ENCODE measurements at regions not wholly inside any gene's neighbourhood (a gene's known extent, or its start where the extent isn't known, plus 50 kb on each side); places are given as distances from the start of the nearest gene placed in this dataset.

- DNase-seq, result no peak
- H3K27ac ChIP-seq, result no peak overlapping the region
- H3K4me3 ChIP-seq, result no peak overlapping the region
- H3K9me3 ChIP-seq, result no peaks in the 10 kb centered on the region
- H3K27me3 ChIP-seq, result no peaks in the 10 kb centered on the region
- TF ChIP-seq CTCF (IDR thresholded peaks at IDR 0.05), result no peak
- intact Hi-C loops (cut with DNase I; ENCODE audit: low total_unique reads), result no loop called here
- H3K36me3 ChIP-seq, result no peaks in the 10 kb centered on the region
- H3K4me1 ChIP-seq, result no peaks in the 10 kb centered on the region
Measured at GRCh38 chr16:63596716-63597115, 1525.1 kb downstream of the CDH11 start.

- no peaks in the 10 kb centered on the region for H3K9me3 ChIP-seq
- no peaks in the 10 kb centered on the region for H3K4me1 ChIP-seq
- H3K27me3 ChIP-seq, result no peaks in the 10 kb centered on the region
- TF ChIP-seq CTCF (IDR thresholded peaks at IDR 0.05), result no peak
- no peak for TF ChIP-seq POLR2A (IDR thresholded peaks at IDR 0.05)
- no peak overlapping the region for H3K27ac ChIP-seq
- DNase-seq, result no peak
- no peaks in the 10 kb centered on the region for H3K36me3 ChIP-seq
- intact Hi-C loops (cut with DNase I; ENCODE audit: low total_unique reads), result no loop called here
- H3K4me3 ChIP-seq, result no peak overlapping the region
Measured at GRCh38 chr16:63592852-63593251, 1529.0 kb downstream of the CDH11 start.

GRCh38 chr16:63581570-63581969 lies 1540.3 kb downstream of the CDH11 start:
- H3K27me3 ChIP-seq, result no peaks in the 10 kb centered on the region
- no peak for DNase-seq
- H3K4me3 ChIP-seq, result no peak overlapping the region
- no peaks in the 10 kb centered on the region for H3K36me3 ChIP-seq
- TF ChIP-seq CTCF (IDR thresholded peaks at IDR 0.05) (no peak), POLR2A (IDR thresholded peaks at IDR 0.05) (no peak)
- no peaks in the 10 kb centered on the region for H3K4me1 ChIP-seq
- intact Hi-C loops (cut with DNase I; ENCODE audit: low total_unique reads), result no loop called here
- no peak overlapping the region for H3K27ac ChIP-seq
- H3K9me3 ChIP-seq, result no peaks in the 10 kb centered on the region

GRCh38 chr16:63578791-63579190 lies 1542.6 kb upstream of the CDH8 start:
- Histone ChIP-seq H3K9me3 (no peaks in the 10 kb centered on the region), H3K4me1 (no peaks in the 10 kb centered on the region), H3K27me3 (no peaks in the 10 kb centered on the region), H3K27ac (no peak overlapping the region), H3K4me3 (no peak overlapping the region), H3K36me3 (no peaks in the 10 kb centered on the region)
- TF ChIP-seq CTCF (IDR thresholded peaks at IDR 0.05) (no peak), POLR2A (IDR thresholded peaks at IDR 0.05) (no peak)
- intact Hi-C loops (cut with DNase I; ENCODE audit: low total_unique reads), result no loop called here
- no peak for DNase-seq

GRCh38 chr16:63577891-63578290 lies 1541.7 kb upstream of the CDH8 start:
- intact Hi-C loops (cut with DNase I; ENCODE audit: low total_unique reads), result no loop called here
- Histone ChIP-seq H3K4me3 (no peak overlapping the region), H3K27me3 (no peaks in the 10 kb centered on the region), H3K4me1 (no peaks in the 10 kb centered on the region), H3K36me3 (no peaks in the 10 kb centered on the region), H3K9me3 (no peaks in the 10 kb centered on the region), H3K27ac (no peak overlapping the region)
- DNase-seq, result no peak
- TF ChIP-seq POLR2A (IDR thresholded peaks at IDR 0.05) (no peak), CTCF (IDR thresholded peaks at IDR 0.05) (no peak)

Measured in uterus (tissue), 3 donors.